Gastrocnemius medialis (tissue), 4 donors: ENCODE measurements at regions not wholly inside any gene's neighbourhood (a gene's known extent, or its start where the extent isn't known, plus 50 kb on each side); places are given as distances from the start of the nearest gene placed in this dataset.

ENCODE experiments used
- ATAC-seq, 2 donors: fragments of 150-250 bp; one replicate each; pipeline ENCODE4 v1.9.1; 2016
- DNase-seq, 2 donors: peaks; one replicate each; pipeline ENCODE4 v3.0.0-alpha.2; 2019
- H3K27ac ChIP-seq, 4 donors: fragments of 200-600 bp; sonication (generic); 1 replicate in 1 of 4; 2 replicates in 3 of 4; pipeline ENCODE4 v1.5.1; 2016 to 2018; ENCODE audit warnings: mild to moderate bottlenecking in 2 of 4, moderate library complexity in 1 of 4
- H3K27me3 ChIP-seq, 3 donors: fragments of 200-600 bp; sonication (generic) in 2 of 3; 1 replicate in 1 of 3; 2 replicates in 2 of 3; pipeline versions ENCODE4 v1.5.1 to v1.6.0; 2016 to 2019; ENCODE audit warnings: mild to moderate bottlenecking in 1 of 3, moderate library complexity in 1 of 3
- H3K36me3 ChIP-seq, 2 donors: fragments of 200-600 bp; sonication (generic) in 1 of 2; one replicate each; pipeline ENCODE4 v1.5.1; 2017 to 2018
- H3K4me1 ChIP-seq, 2 donors: fragments of 200-600 bp; sonication (generic) in 1 of 2; one replicate each; pipeline ENCODE4 v1.5.1; 2016 to 2017; ENCODE audit warnings: mild to moderate bottlenecking in 2 of 2
- H3K4me3 ChIP-seq, 4 donors: fragments of 200-600 bp; sonication (generic) in 3 of 4; 1 replicate in 1 of 4; 2 replicates in 3 of 4; pipeline ENCODE4 v1.5.1; 2016 to 2019; ENCODE audit warnings: mild to moderate bottlenecking in 2 of 4
- H3K9me3 ChIP-seq, 3 donors: fragments of 200-600 bp; sonication (generic) in 2 of 3; 1 replicate in 1 of 3; 2 replicates in 2 of 3; pipeline ENCODE4 v1.5.1; 2016 to 2019
- POLR2A ChIP-seq, 2 donors: fragments of 450-650 bp; IDR thresholded peaks; one replicate each; pipeline ENCODE4 v1.6.1; 2017; ENCODE audit warnings: antibody characterized with exemption in 2 of 2, mild to moderate bottlenecking in 2 of 2, moderate library complexity in 2 of 2
- in situ Hi-C, 4 donors: fragments of 200-750 bp; cut with MboI; loops; one replicate each; pipeline versions ENCODE4 v1.15.0 to v1.8.0; 2017; ENCODE audit warnings: low sequenced_read_pairs in 4 of 4
- intact Hi-C: fragments of 100-400 bp; cut with DNase I; formaldehyde crosslinking; loops from one replicate; pipeline ENCODE4 v1.15.1; 2023; ENCODE audit warnings: low total_unique reads
- TF ChIP-seq, protein P1 (sequence below), 5 experiments: fragments of 450-650 bp in 3 of 5; fragments of 200-600 bp in 2 of 5; sonication (generic) in 2 of 5; IDR thresholded peaks in 4 of 5; conservative IDR thresholded peaks in 1 of 5; 1 replicate in 4 of 5; 2 replicates in 1 of 5; pipeline ENCODE4 v1.5.1; 2016 to 2019; ENCODE audit warnings: antibody characterized with exemption in 5 of 5, mild to moderate bottlenecking in 3 of 5, moderate library complexity in 3 of 5

DNA sequence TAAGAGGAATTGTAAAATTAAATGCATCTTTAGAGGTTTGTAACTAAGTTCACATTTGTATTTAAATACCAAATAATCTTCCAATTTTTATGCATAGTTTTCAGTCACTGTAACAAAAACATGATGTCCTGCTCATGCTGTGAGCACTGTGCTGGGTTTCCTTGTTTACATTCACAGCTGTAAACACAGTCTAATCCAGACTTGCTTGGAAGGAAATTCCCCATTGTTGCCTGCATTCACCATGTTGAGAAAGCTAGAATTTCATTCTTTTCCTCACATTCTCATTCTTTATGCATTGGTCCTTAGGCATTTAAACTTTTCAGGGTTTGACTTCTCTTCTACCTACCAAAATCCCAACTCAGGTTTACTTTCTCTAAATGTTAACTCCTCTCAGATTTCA, 242.0 kb upstream of the TBX18 start:
- Histone ChIP-seq H3K4me3 (no peak overlapping the region), H3K27me3 (no peaks in the 10 kb centered on the region), H3K9me3 (no peaks in the 10 kb centered on the region), H3K4me1 (no peaks in the 10 kb centered on the region), H3K27ac (no peak overlapping the region), H3K36me3 (no peaks in the 10 kb centered on the region)
- ATAC-seq: no peak
- TF ChIP-seq POLR2A (IDR thresholded peaks at IDR 0.05): no peak
- TF ChIP-seq, protein P1, sequence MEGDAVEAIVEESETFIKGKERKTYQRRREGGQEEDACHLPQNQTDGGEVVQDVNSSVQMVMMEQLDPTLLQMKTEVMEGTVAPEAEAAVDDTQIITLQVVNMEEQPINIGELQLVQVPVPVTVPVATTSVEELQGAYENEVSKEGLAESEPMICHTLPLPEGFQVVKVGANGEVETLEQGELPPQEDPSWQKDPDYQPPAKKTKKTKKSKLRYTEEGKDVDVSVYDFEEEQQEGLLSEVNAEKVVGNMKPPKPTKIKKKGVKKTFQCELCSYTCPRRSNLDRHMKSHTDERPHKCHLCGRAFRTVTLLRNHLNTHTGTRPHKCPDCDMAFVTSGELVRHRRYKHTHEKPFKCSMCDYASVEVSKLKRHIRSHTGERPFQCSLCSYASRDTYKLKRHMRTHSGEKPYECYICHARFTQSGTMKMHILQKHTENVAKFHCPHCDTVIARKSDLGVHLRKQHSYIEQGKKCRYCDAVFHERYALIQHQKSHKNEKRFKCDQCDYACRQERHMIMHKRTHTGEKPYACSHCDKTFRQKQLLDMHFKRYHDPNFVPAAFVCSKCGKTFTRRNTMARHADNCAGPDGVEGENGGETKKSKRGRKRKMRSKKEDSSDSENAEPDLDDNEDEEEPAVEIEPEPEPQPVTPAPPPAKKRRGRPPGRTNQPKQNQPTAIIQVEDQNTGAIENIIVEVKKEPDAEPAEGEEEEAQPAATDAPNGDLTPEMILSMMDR (IDR thresholded peaks at IDR 0.05 in 4 of 5, conservative IDR thresholded peaks at IDR 0.05 in 1 of 5): no peak
- in situ Hi-C loops: no loop called here
- DNase-seq: no peak
- intact Hi-C loops: no loop called here

GRCh38 chr6:85005494-85005893, 241.1 kb upstream of the TBX18 start:
- in situ Hi-C loops: no loop called here
- no peak for TF ChIP-seq POLR2A (IDR thresholded peaks at IDR 0.05)
- TF ChIP-seq, protein P1 (IDR thresholded peaks at IDR 0.05 in 4 of 5, conservative IDR thresholded peaks at IDR 0.05 in 1 of 5): no peak
- ATAC-seq (no peak), DNase-seq (no peak)
- Histone ChIP-seq H3K27ac (no peak overlapping the region), H3K36me3 (no peaks in the 10 kb centered on the region), H3K9me3 (no peaks in the 10 kb centered on the region), H3K4me1 (no peaks in the 10 kb centered on the region), H3K27me3 (no peaks in the 10 kb centered on the region), H3K4me3 (no peak overlapping the region)
- intact Hi-C loops: no loop called here

GRCh38 chr6:85004361-85004995, 240.1 kb upstream of the TBX18 start:
- Histone ChIP-seq H3K4me1 (no peaks in the 10 kb centered on the region), H3K27ac (no peak overlapping the region), H3K9me3 (no peaks in the 10 kb centered on the region), H3K36me3 (no peaks in the 10 kb centered on the region), H3K27me3 (no peaks in the 10 kb centered on the region), H3K4me3 (no peak overlapping the region)
- in situ Hi-C loops (no loop called here), intact Hi-C loops (no loop called here)
- no peak for DNase-seq
- no peak for ATAC-seq
- TF ChIP-seq, protein P1 (IDR thresholded peaks at IDR 0.05 in 4 of 5, conservative IDR thresholded peaks at IDR 0.05 in 1 of 5): no peak
- TF ChIP-seq POLR2A (IDR thresholded peaks at IDR 0.05): no peak

- intact Hi-C loops (no loop called here), in situ Hi-C loops (no loop called here)
- no peak overlapping the region for H3K27ac ChIP-seq
- DNase-seq: no peak
- H3K36me3 ChIP-seq: no peaks in the 10 kb centered on the region
- H3K4me1 ChIP-seq: no peaks in the 10 kb centered on the region
- no peaks in the 10 kb centered on the region for H3K9me3 ChIP-seq
- TF ChIP-seq, protein P1 (IDR thresholded peaks at IDR 0.05 in 4 of 5, conservative IDR thresholded peaks at IDR 0.05 in 1 of 5): no peak
- TF ChIP-seq POLR2A (IDR thresholded peaks at IDR 0.05): no peak
- H3K4me3 ChIP-seq: no peak overlapping the region
- no peaks in the 10 kb centered on the region for H3K27me3 ChIP-seq
- ATAC-seq: no peak
Measured at GRCh38 chr6:85002847-85003246, 238.4 kb upstream of the TBX18 start.

DNA sequence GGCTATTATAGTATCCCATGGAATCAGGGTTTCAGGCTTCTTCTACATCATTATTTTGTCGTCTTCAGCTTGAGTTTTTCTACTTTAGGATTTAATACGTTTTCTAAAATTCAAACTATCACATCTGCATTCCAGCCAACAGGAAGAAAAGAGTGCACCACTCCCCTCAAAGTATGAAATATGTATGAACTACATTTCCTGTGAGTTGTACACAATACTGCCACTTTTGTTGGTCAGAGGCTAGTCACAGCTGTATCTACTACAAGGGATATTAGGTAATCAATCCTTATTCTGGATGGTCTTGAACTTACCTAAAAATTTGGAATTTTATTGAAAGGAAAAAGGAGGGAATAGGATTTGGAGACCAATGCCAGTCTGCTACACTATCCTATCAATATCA, 235.6 kb upstream of the TBX18 start:
- ATAC-seq (no peak), DNase-seq (no peak)
- no peaks in the 10 kb centered on the region for H3K36me3 ChIP-seq
- intact Hi-C loops: no loop called here
- H3K9me3 ChIP-seq: no peaks in the 10 kb centered on the region
- no peaks in the 10 kb centered on the region for H3K4me1 ChIP-seq
- no peak overlapping the region for H3K4me3 ChIP-seq
- H3K27ac ChIP-seq: no peak overlapping the region
- H3K27me3 ChIP-seq: no peaks in the 10 kb centered on the region
- in situ Hi-C loops: no loop called here
- TF ChIP-seq, protein P1 (IDR thresholded peaks at IDR 0.05 in 4 of 5, conservative IDR thresholded peaks at IDR 0.05 in 1 of 5): no peak
- TF ChIP-seq POLR2A (IDR thresholded peaks at IDR 0.05): no peak
